Osteocyte (in vitro differentiated cells): ENCODE measurements at regions not wholly inside any gene's neighbourhood (a gene's known extent, or its start where the extent isn't known, plus 50 kb on each side); places are given as distances from the start of the nearest gene placed in this dataset.
"Not testable (repeated sequence)": the region's sequence is repeated elsewhere in the genome, so short reads cannot be mapped to it uniquely, and the experiment has no call there.

Experiments used
- DNase-seq: peaks from one replicate; pipeline ENCODE4 v3.0.0; 2021; ENCODE audit warnings: mixed read lengths; ENCODE audit not compliant: unreplicated experiment; ENCODE audit errors: extremely low spot score
- H3K27ac Mint-ChIP-seq: one replicate; pipeline ENCODE4 v1.8.0; 2021; ENCODE audit warnings: mild to moderate bottlenecking, mixed read lengths; ENCODE audit not compliant: unreplicated experiment
- H3K27me3 Mint-ChIP-seq: one replicate; pipeline ENCODE4 v1.8.0; 2021; ENCODE audit warnings: mixed read lengths; ENCODE audit not compliant: unreplicated experiment
- H3K36me3 Mint-ChIP-seq: one replicate; pipeline ENCODE4 v1.8.0; 2021; ENCODE audit warnings: mixed read lengths; ENCODE audit not compliant: unreplicated experiment
- H3K4me1 Mint-ChIP-seq: one replicate; pipeline ENCODE4 v1.8.0; 2021; ENCODE audit warnings: mixed read lengths; ENCODE audit not compliant: unreplicated experiment
- H3K4me3 Mint-ChIP-seq: one replicate; pipeline ENCODE4 v1.8.0; 2021; ENCODE audit warnings: mild to moderate bottlenecking, moderate library complexity, mixed read lengths; ENCODE audit not compliant: unreplicated experiment
- H3K9me3 Mint-ChIP-seq: one replicate; pipeline ENCODE4 v1.8.0; 2021; ENCODE audit warnings: mixed read lengths; ENCODE audit not compliant: unreplicated experiment
- CTCF ChIP-seq: fragments of 200-600 bp; sonication (generic); IDR thresholded peaks from 2 replicates; pipeline ENCODE4 v1.5.0; 2021; ENCODE audit warnings: antibody characterized with exemption, mild to moderate bottlenecking, moderate library complexity

- no peak for TF ChIP-seq CTCF
- H3K9me3 Mint-ChIP-seq, result no peaks in the 10 kb centered on the region
- H3K36me3 Mint-ChIP-seq, result no peaks in the 10 kb centered on the region
Measured at GRCh38 chr5:116861097-116861496, 286.5 kb upstream of the SEMA6A start.

GRCh38 chr5:116859666-116860320 lies 285.2 kb upstream of the SEMA6A start:
- Mint-ChIP-seq H3K36me3 (no peaks in the 10 kb centered on the region), H3K4me1 (no peaks in the 10 kb centered on the region), H3K9me3 (no peaks in the 10 kb centered on the region), H3K27me3 (no peaks in the 10 kb centered on the region), H3K4me3 (no peak overlapping the region), H3K27ac (no peak overlapping the region)
- no peak for DNase-seq
- no peak for TF ChIP-seq CTCF

More at GRCh38 chr5:116861097-116861496, 286.5 kb upstream of the SEMA6A start:
- no peak overlapping the region for H3K27ac Mint-ChIP-seq
- H3K27me3 Mint-ChIP-seq, result no peaks in the 10 kb centered on the region
- no peaks in the 10 kb centered on the region for H3K4me1 Mint-ChIP-seq
- H3K4me3 Mint-ChIP-seq, result no peak overlapping the region
- DNase-seq, result no peak

GRCh38 chr5:116858705-116859333 lies 284.2 kb upstream of the SEMA6A start:
- Mint-ChIP-seq H3K27me3 (no peaks in the 10 kb centered on the region), H3K27ac (no peak overlapping the region), H3K4me1 (no peaks in the 10 kb centered on the region), H3K4me3 (no peak overlapping the region), H3K36me3 (no peaks in the 10 kb centered on the region), H3K9me3 (no peaks in the 10 kb centered on the region)
- DNase-seq, result no peak
- no peak for TF ChIP-seq CTCF

- DNase-seq, H3K27ac Mint-ChIP-seq, H3K27me3 Mint-ChIP-seq, H3K36me3 Mint-ChIP-seq, H3K4me1 Mint-ChIP-seq, H3K4me3 Mint-ChIP-seq, H3K9me3 Mint-ChIP-seq: not testable (repeated sequence)
Measured at GRCh38 chr5:116858020-116858419, 283.4 kb upstream of the SEMA6A start.

- no peak for DNase-seq
- H3K4me1 Mint-ChIP-seq, result no peaks in the 10 kb centered on the region
- no peaks in the 10 kb centered on the region for H3K27me3 Mint-ChIP-seq
- H3K9me3 Mint-ChIP-seq, result no peaks in the 10 kb centered on the region
- no peak overlapping the region for H3K27ac Mint-ChIP-seq
- H3K4me3 Mint-ChIP-seq, result no peak overlapping the region
- no peaks in the 10 kb centered on the region for H3K36me3 Mint-ChIP-seq
- TF ChIP-seq CTCF, result no peak
Measured at GRCh38 chr5:116856271-116856670, 281.6 kb upstream of the SEMA6A start.
